T follicular helper cell (primary cell): ENCODE measurements at regions not wholly inside any gene's neighbourhood (a gene's known extent, or its start where the extent isn't known, plus 50 kb on each side); places are given as distances from the start of the nearest gene placed in this dataset.

Experiments
- DNase-seq: peaks from one replicate; pipeline ENCODE4 v3.0.0-alpha.2; 2020; ENCODE audit warnings: low read depth

GRCh38 chr19:13606156-13606555, 99.9 kb upstream of the CACNA1A start:
- DNase-seq, result no peak

GRCh38 chr19:13604902-13605586, 98.8 kb upstream of the CACNA1A start:
- no peak for DNase-seq

GRCh38 chr19:13600802-13601201, 94.5 kb upstream of the CACNA1A start:
- no peak for DNase-seq

DNA sequence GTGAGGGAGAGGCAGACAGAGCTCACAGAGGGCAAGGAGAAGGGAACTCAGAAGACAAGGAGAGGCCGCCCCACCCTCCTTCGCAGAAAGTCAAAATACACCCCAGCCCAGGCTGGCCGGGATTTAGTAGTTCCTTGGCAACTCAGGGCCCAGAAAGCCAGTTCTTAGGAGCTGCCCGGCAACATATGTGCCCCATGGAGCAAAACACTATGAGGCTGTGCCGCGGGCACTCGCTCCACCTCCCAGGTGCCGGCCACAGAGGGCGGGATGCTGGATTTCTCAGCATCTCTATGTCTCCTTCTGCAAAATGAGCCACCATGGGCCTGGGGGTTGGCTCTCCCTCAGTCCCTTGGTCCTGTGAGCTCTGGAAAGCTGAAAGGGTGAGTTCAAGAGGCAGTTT, 93.8 kb upstream of the CACNA1A start:
- DNase-seq, result no peak

- DNase-seq, result no peak
Observed at GRCh38 chr19:13599681-13600080, 93.4 kb upstream of the CACNA1A start.

DNA sequence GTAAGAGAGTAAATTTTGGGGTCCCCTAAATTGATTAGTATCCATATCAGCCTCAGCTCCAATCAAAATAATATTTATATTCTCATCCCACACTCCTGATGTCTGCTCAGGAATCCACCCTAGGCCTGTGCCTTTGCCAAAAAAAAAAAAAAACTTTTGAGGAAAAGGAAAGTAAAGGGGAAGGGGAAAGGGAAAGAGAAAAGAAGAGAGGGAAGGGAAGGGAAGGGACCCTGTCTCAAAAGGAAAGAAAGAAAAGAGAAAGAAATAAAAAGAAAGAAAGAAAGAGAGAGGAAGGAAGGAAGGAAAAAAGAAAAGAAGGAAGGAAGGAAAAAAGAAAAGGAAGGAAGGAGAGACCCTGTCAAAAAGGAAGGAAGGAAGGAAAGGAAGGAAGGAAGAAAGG, 91.8 kb upstream of the CACNA1A start:
- no peak for DNase-seq

DNA sequence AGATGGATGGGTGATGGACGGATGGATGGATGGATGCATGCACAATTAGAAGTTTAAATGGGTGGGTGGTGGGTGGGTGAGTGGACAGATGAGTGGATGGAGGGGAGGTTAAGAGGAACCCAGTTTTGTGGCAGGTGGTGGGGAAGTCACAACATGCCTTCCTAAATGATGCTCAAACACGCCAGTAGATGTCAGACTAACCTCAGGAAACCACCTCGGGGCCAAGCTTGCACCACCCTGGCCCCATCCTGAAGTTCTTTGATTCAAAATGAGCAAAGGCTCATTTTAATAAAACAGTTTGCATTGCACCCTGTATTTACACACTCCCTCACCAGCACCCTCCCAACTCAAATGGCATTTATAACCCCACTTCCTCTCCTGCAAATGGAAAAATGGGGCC, 91.4 kb upstream of the CACNA1A start:
- peak; percentile 33 for DNase-seq

- peak; percentile 71 for DNase-seq
Observed at GRCh38 chr19:13588957-13589833, 82.9 kb upstream of the CACNA1A start.

GRCh38 chr19:13585512-13585911, 79.2 kb upstream of the CACNA1A start:
- no peak for DNase-seq

DNA sequence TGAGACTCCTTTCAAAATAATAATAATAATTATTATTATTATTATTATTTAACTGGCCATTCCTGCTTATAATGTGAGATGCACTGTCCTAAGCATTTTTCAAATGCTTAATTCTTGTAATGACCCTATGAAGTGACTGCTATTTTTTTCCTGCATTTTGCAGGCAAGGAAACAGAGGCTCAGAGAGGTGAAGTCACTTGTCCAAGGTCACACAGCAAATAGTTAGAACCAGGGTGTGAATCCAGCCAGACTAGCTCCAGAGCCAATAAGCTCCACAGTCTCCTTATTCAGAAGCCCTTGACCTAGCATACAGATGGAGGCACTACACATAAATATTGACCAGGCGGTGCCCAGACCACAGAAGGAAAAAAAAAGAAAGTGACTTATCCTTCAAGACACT, 77.5 kb upstream of the CACNA1A start:
- DNase-seq, result no peak

- DNase-seq, result no peak
Observed at GRCh38 chr19:13583114-13583513, 76.8 kb upstream of the CACNA1A start.

- DNase-seq, result no peak
Observed at GRCh38 chr19:13581576-13581975, 75.3 kb upstream of the CACNA1A start.

DNA sequence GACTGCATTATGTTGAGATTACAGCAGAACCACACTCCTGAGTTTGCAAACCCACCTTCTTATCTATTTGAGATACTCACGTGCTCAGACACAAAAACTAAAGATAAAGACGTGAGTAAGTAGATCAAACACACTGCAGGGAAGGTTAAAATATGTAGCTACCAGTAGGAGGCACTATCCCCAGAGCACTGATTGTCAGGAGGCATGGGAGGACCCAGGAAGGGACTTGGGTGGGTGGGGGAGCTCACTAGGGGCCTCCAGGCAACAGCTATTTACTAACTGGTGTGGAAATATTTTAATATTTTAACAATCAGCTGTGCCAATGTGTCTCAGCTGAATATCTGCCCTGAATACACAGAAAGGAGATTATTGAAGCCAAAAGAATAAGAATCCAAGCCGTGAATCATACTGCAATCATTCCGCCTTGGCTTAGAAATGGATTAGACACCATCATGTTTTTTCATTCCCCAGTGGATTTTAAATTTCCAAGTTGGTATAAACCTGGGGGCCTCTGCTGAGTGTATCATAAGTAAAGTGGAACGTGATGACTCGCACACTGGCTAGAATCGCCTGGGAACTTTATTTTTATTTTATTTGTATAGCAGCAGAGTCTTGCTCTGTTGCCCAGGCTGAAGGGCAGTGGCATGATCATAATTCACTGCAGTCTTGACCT, 73.2 kb upstream of the CACNA1A start:
- no peak for DNase-seq

- no peak for DNase-seq
Observed at GRCh38 chr19:13576726-13577125, 70.4 kb upstream of the CACNA1A start.

DNA sequence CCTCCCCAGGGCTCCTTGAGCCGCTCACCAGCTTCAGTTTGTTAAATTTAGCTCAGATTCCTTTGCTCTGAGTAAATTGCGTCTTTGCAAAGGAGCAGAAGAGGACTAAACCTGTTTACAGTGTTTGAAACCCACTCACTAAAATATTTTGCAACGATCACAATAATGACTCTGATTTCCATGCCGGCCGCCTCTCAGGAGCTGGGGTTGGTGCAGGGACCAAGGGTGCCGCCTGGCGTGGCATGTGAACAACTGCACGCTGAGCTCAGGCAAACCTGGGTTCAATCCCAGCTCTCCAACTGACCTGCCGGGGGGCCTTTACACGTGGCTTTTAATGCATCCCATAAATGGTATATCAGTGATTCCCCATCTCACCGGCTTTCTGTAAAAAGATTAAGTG, 68.7 kb upstream of the CACNA1A start:
- no peak for DNase-seq

- DNase-seq, result no peak
Observed at GRCh38 chr19:13573056-13573667, 66.9 kb upstream of the CACNA1A start.

- DNase-seq, result no peak
Observed at GRCh38 chr19:13561461-13561860, 55.2 kb upstream of the CACNA1A start.

GRCh38 chr19:13557756-13558398, 51.6 kb upstream of the CACNA1A start:
- DNase-seq, result no peak

GRCh38 chr19:13556552-13556951, 50.3 kb upstream of the CACNA1A start:
- DNase-seq, result no peak
